Endothelial cell of umbilical vein (primary cell): ENCODE measurements at regions not wholly inside any gene's neighbourhood (a gene's known extent, or its start where the extent isn't known, plus 50 kb on each side); places are given as distances from the start of the nearest gene placed in this dataset.

Experiments used
- CTCF ChIP-seq, 2 donors: IDR thresholded peaks; 1 replicate in 1 of 2; 2 replicates in 1 of 2; pipeline ENCODE4 v1.5.1; 2011; ENCODE audit warnings: low read length in 2 of 2, mild to moderate bottlenecking in 2 of 2, moderate library complexity in 2 of 2, control low read depth in 1 of 2, inconsistent platforms in 1 of 2, low read depth in 1 of 2; ENCODE audit not compliant: insufficient read depth in 1 of 2; ENCODE audit errors: extremely low read depth in 1 of 2
- EZH2 ChIP-seq: IDR thresholded peaks from 2 replicates; pipeline ENCODE4 v1.6.1; 2012; ENCODE audit warnings: borderline replicate concordance, low read depth, mild to moderate bottlenecking, moderate library complexity, low read length, inconsistent platforms; ENCODE audit not compliant: severe bottlenecking
- POLR2A ChIP-seq: IDR thresholded peaks from 2 replicates; pipeline ENCODE4 v1.6.1; 2012; ENCODE audit warnings: low read depth, mild to moderate bottlenecking, control low read depth, low read length
- POLR2AphosphoS5 ChIP-seq: IDR thresholded peaks from 2 replicates; pipeline ENCODE4 v1.6.1; 2012; ENCODE audit warnings: low read depth, mild to moderate bottlenecking, control low read depth, low read length, moderate library complexity; ENCODE audit not compliant: insufficient read depth

- TF ChIP-seq POLR2AphosphoS5 (no peak), CTCF (IDR thresholded peaks at IDR 0.05; ENCODE audit: extremely low read depth in 1 of 2, insufficient read depth in 1 of 2, low read depth in 1 of 2, low read length in 2 of 2) (no peak), POLR2A (no peak), EZH2 (no peak)
These were observed 441.5 kb downstream of the MTX2 start for GRCh38 chr2:176710657-176711186.
